H9 (cell line): ENCODE measurements at regions not wholly inside any gene's neighbourhood (a gene's known extent, or its start where the extent isn't known, plus 50 kb on each side); places are given as distances from the start of the nearest gene placed in this dataset.

Source experiments
- DNase-seq: peaks from one replicate; pipeline ENCODE4 v3.0.0-alpha.2; 2017
- H2AFZ ChIP-seq: one replicate; pipeline ENCODE4 v1.6.1; 2013; ENCODE audit warnings: mild to moderate bottlenecking, low read length, control low read depth, moderate library complexity
- H2AK5ac ChIP-seq: 2 replicates; pipeline ENCODE4 v1.6.1; 2013; ENCODE audit warnings: low read length, control low read depth, mixed read lengths; ENCODE audit not compliant: insufficient read length
- H2BK120ac ChIP-seq: one replicate; pipeline ENCODE4 v1.6.1; 2013; ENCODE audit warnings: low read depth, mild to moderate bottlenecking, low read length, control low read depth, inconsistent platforms; ENCODE audit not compliant: poor library complexity, severe bottlenecking
- H2BK12ac ChIP-seq: 2 replicates; pipeline ENCODE4 v1.6.1; 2013; ENCODE audit warnings: low read length, control low read depth, mixed read lengths, low read depth; ENCODE audit not compliant: insufficient read length
- H2BK15ac ChIP-seq: 2 replicates; pipeline ENCODE4 v1.6.1; 2013; ENCODE audit warnings: low read depth, low read length, control low read depth
- H2BK20ac ChIP-seq: one replicate; pipeline ENCODE4 v1.6.1; 2013; ENCODE audit warnings: low read depth, mild to moderate bottlenecking, low read length, control low read depth, inconsistent platforms; ENCODE audit not compliant: poor library complexity, severe bottlenecking
- H2BK5ac ChIP-seq: 2 replicates; pipeline ENCODE4 v1.6.1; 2013; ENCODE audit warnings: low read length, control low read depth, mixed read lengths; ENCODE audit not compliant: insufficient read length
- H3K14ac ChIP-seq: 2 replicates; pipeline ENCODE4 v1.6.1; 2013; ENCODE audit warnings: low read length, control low read depth; ENCODE audit not compliant: insufficient read depth
- H3K18ac ChIP-seq: 2 replicates; pipeline ENCODE4 v1.6.1; 2013; ENCODE audit warnings: low read depth, mild to moderate bottlenecking, mixed read lengths, low read length, control low read depth; ENCODE audit not compliant: insufficient read length
- H3K23ac ChIP-seq: 2 replicates; pipeline ENCODE4 v1.6.1; 2013; ENCODE audit warnings: low read length, control low read depth, mixed read lengths, low read depth; ENCODE audit not compliant: insufficient read length
- H3K23me2 ChIP-seq: 2 replicates; pipeline ENCODE4 v1.6.1; 2013; ENCODE audit warnings: low read depth, mild to moderate bottlenecking, mixed read lengths, low read length, control low read depth; ENCODE audit not compliant: insufficient read length, poor library complexity, severe bottlenecking
- H3K27ac ChIP-seq: 2 replicates; pipeline ENCODE4 v1.5.1; 2013; ENCODE audit warnings: low read length, control low read depth, mixed read lengths, low read depth; ENCODE audit not compliant: insufficient read length
- H3K27me3 ChIP-seq: 2 replicates; pipeline ENCODE4 v1.6.1; 2013; ENCODE audit warnings: low read length, control low read depth, inconsistent platforms; ENCODE audit not compliant: insufficient read depth
- H3K4ac ChIP-seq: 2 replicates; pipeline ENCODE4 v1.6.1; 2013; ENCODE audit warnings: low read depth, mild to moderate bottlenecking, control low read depth, inconsistent platforms, low read length, moderate library complexity
- H3K4me1 ChIP-seq: 2 replicates; pipeline ENCODE4 v1.6.1; 2013; ENCODE audit warnings: low read length, control low read depth, inconsistent platforms; ENCODE audit not compliant: insufficient read depth
- H3K4me2 ChIP-seq: 2 replicates; pipeline ENCODE4 v1.6.1; 2013; ENCODE audit warnings: low read length, control low read depth, mixed read lengths; ENCODE audit not compliant: insufficient read length, insufficient read depth
- H3K56ac ChIP-seq: 2 replicates; pipeline ENCODE4 v1.6.1; 2013; ENCODE audit warnings: low read depth, mild to moderate bottlenecking, mixed read lengths, low read length, control low read depth; ENCODE audit not compliant: insufficient read length
- H3K79me1 ChIP-seq: 2 replicates; pipeline ENCODE4 v1.6.1; 2013; ENCODE audit warnings: low read depth, mild to moderate bottlenecking, moderate library complexity, low read length, control low read depth, inconsistent platforms; ENCODE audit not compliant: insufficient read depth, poor library complexity, severe bottlenecking
- H3K79me2 ChIP-seq: 2 replicates; pipeline ENCODE4 v1.6.1; 2013; ENCODE audit warnings: low read length, control low read depth, inconsistent platforms; ENCODE audit not compliant: insufficient read depth
- H3K9ac ChIP-seq: 2 replicates; pipeline ENCODE4 v1.6.1; 2013; ENCODE audit warnings: low read length, control low read depth, mixed read lengths; ENCODE audit not compliant: insufficient read length; ENCODE audit errors: extremely low read depth
- H3K9me3 ChIP-seq: one replicate; pipeline ENCODE4 v1.6.1; 2013; ENCODE audit warnings: low read depth, low read length, inconsistent platforms; ENCODE audit not compliant: control insufficient read depth
- H3T11ph ChIP-seq: one replicate; pipeline ENCODE4 v1.6.1; 2013; ENCODE audit warnings: mild to moderate bottlenecking, low read length, control low read depth, inconsistent platforms
- H4K20me1 ChIP-seq: one replicate; pipeline ENCODE4 v1.6.1; 2013; ENCODE audit not compliant: control insufficient read depth, insufficient read length, insufficient read depth
- H4K5ac ChIP-seq: 2 replicates; pipeline ENCODE4 v1.6.1; 2013; ENCODE audit warnings: low read depth, mild to moderate bottlenecking, mixed read lengths, low read length, control low read depth; ENCODE audit not compliant: insufficient read length
- H4K8ac ChIP-seq: replicated peaks from 2 replicates; pipeline ENCODE4 v1.6.1; 2013; ENCODE audit warnings: low read length, control low read depth, mixed read lengths, low read depth; ENCODE audit not compliant: insufficient read length
- H4K91ac ChIP-seq: 2 replicates; pipeline ENCODE4 v1.6.1; 2013; ENCODE audit warnings: low read depth, mild to moderate bottlenecking, moderate library complexity, mixed read lengths, low read length, control low read depth; ENCODE audit not compliant: insufficient read length
- H3K27ac Mint-ChIP-seq, 3 experiments: 2 replicates in 2 of 3; 3 replicates in 1 of 3; pipeline ENCODE4 v1.8.0; 2020 to 2021; ENCODE audit warnings: mixed read lengths in 3 of 3, mild to moderate bottlenecking in 1 of 3, moderate library complexity in 1 of 3
- H3K27me3 Mint-ChIP-seq: 2 replicates; pipeline ENCODE4 v1.8.0; 2021; ENCODE audit warnings: low read depth, mild to moderate bottlenecking, moderate library complexity, mixed read lengths
- H3K36me3 Mint-ChIP-seq, 3 experiments: 2 replicates in 2 of 3; 3 replicates in 1 of 3; pipeline ENCODE4 v1.8.0; 2020 to 2021; ENCODE audit warnings: low read depth in 3 of 3, mixed read lengths in 3 of 3; ENCODE audit not compliant: insufficient read depth in 1 of 3
- H3K4me1 Mint-ChIP-seq, 2 experiments: 2 replicates each; pipeline ENCODE4 v1.8.0; 2020; ENCODE audit warnings: mixed read lengths in 2 of 2
- H3K4me3 Mint-ChIP-seq, 2 experiments: 2 replicates in 1 of 2; 3 replicates in 1 of 2; pipeline ENCODE4 v1.8.0; 2020 to 2021; ENCODE audit warnings: mild to moderate bottlenecking in 2 of 2, mixed read lengths in 2 of 2, moderate library complexity in 1 of 2
- H3K9me3 Mint-ChIP-seq, 2 experiments: 2 replicates in 1 of 2; 3 replicates in 1 of 2; pipeline ENCODE4 v1.8.0; 2020; ENCODE audit warnings: mild to moderate bottlenecking in 2 of 2, mixed read lengths in 2 of 2, moderate library complexity in 1 of 2
- WGBS: extraction: QIAGEN DNeasy Blood & Tissue Kit; methylation state at CpG from one replicate; pipeline ENCODE4 v1.1.7; 2013; ENCODE audit warnings: missing lambda C conversion rate, low lambda C conversion rate, mixed read lengths; ENCODE audit not compliant: insufficient read length; ENCODE audit errors: extremely low coverage; 5-methylcytosine and 5-hydroxymethylcytosine counted together
- TF ChIP-seq, protein P1 (sequence below): fragments of 200-600 bp; sonication (generic); conservative IDR thresholded peaks from 3 replicates; pipeline ENCODE4 v1.8.0; 2021; ENCODE audit warnings: antibody characterized with exemption, mild to moderate bottlenecking

DNA sequence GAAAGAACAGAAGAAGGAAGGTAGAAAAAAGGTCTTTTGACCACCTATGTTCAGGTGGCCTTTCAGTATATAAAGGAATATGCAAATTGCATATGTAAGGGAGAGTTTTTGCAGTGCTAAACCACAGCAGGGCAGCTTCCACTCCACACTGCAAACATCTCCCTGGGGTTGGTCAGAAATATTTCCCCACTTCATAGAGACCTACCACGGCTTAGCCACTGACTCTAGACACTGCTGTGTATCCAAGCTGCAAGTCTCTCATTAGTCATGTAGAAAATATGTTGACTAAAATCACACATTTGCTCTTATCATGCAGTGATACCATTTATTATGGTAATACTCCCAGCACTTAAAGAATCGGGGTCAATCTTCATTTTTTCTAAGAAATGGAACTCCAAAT is 214.9 kb upstream of the NR2F2 start:
- no peaks in the 10 kb centered on the region for H3K23me2 ChIP-seq
- no peaks in the 10 kb centered on the region for H3K9me3 Mint-ChIP-seq
- H2BK120ac ChIP-seq, result no peak overlapping the region
- no peaks in the 10 kb centered on the region for H3K79me1 ChIP-seq
- no peaks in the 10 kb centered on the region for H3K4me1 ChIP-seq
- TF ChIP-seq, protein P1, sequence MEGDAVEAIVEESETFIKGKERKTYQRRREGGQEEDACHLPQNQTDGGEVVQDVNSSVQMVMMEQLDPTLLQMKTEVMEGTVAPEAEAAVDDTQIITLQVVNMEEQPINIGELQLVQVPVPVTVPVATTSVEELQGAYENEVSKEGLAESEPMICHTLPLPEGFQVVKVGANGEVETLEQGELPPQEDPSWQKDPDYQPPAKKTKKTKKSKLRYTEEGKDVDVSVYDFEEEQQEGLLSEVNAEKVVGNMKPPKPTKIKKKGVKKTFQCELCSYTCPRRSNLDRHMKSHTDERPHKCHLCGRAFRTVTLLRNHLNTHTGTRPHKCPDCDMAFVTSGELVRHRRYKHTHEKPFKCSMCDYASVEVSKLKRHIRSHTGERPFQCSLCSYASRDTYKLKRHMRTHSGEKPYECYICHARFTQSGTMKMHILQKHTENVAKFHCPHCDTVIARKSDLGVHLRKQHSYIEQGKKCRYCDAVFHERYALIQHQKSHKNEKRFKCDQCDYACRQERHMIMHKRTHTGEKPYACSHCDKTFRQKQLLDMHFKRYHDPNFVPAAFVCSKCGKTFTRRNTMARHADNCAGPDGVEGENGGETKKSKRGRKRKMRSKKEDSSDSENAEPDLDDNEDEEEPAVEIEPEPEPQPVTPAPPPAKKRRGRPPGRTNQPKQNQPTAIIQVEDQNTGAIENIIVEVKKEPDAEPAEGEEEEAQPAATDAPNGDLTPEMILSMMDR, result no peak
- H3K14ac ChIP-seq, result no peak overlapping the region
- H2AK5ac ChIP-seq, result no peak overlapping the region
- no peak overlapping the region for H2BK5ac ChIP-seq
- H3K79me2 ChIP-seq, result no peaks in the 10 kb centered on the region
- H2BK15ac ChIP-seq, result no peak overlapping the region
- no peak overlapping the region for H2BK12ac ChIP-seq
- peaks cover 8 to 13% of the 10 kb centered on the region in 2 experiments for H3K4me1 Mint-ChIP-seq
- H2AFZ ChIP-seq, result no peak overlapping the region
- DNase-seq, result no peak
- no peak overlapping the region for H4K8ac ChIP-seq
- no peak overlapping the region for H3K4me2 ChIP-seq
- H3K27me3 Mint-ChIP-seq, result peaks cover 32% of the 10 kb centered on the region
- no peak overlapping the region for H3K9ac ChIP-seq
- no peak overlapping the region for H4K5ac ChIP-seq
- no peak overlapping the region for H3K4ac ChIP-seq
- no peaks in the 10 kb centered on the region for H3K36me3 Mint-ChIP-seq
- WGBS, result no CpG with 5 or more reads among the region's 2 CpGs
- H3K27ac ChIP-seq, result no peak overlapping the region
- H3K18ac ChIP-seq, result no peak overlapping the region
- no peaks in the 10 kb centered on the region for H4K20me1 ChIP-seq
- no peaks in the 10 kb centered on the region for H3K9me3 ChIP-seq
- H3K56ac ChIP-seq, result no peak overlapping the region
- no peaks in the 10 kb centered on the region for H3K27me3 ChIP-seq
- H3K4me3 Mint-ChIP-seq, result no peak overlapping the region
- H3K27ac Mint-ChIP-seq, result no peak overlapping the region
- H2BK20ac ChIP-seq, result no peak overlapping the region
- no peak overlapping the region for H4K91ac ChIP-seq
- no peak overlapping the region for H3K23ac ChIP-seq
- H3T11ph ChIP-seq, result no peak overlapping the region
